K562 (cell line): ENCODE measurements at regions not wholly inside any gene's neighbourhood (a gene's known extent, or its start where the extent isn't known, plus 50 kb on each side); places are given as distances from the start of the nearest gene placed in this dataset.
A peak's percentile ranks its signal among the peaks of the same experiment; 100 is the strongest.
"Not testable (repeated sequence)": the region's sequence is repeated elsewhere in the genome, so short reads cannot be mapped to it uniquely, and the experiment has no call there.

Experiments
- ATAC-seq: fragments of 200-7000 bp; cut with Tn5 transposase; 3 replicates; pipeline ENCODE4 v1.9.1; 2020; ENCODE audit warnings: moderate library complexity
- BruUV-seq: library from RNA; stranded (reverse); fragments of 400-500 nt; replicated peaks from 2 replicates; lab custom pipeline; 2021; lab: Mats Ljungman, UMichigan
- CTCF ChIA-PET: fragments of 300-600 bp; formaldehyde crosslinking; extraction: SDS; loops from one replicate; lab custom pipeline; 2021; ENCODE audit warnings: low intra/inter-chr PET ratio; lab: Yijun Ruan, JAX
- POLR2A ChIA-PET: fragments of 300-600, 350-650 bp; sonication (Branson Sonifier 250); formaldehyde crosslinking; extraction: SDS; loops from one replicate; lab custom pipeline; 2021; ENCODE audit warnings: antibody characterized with exemption, inconsistent platforms; lab: Yijun Ruan, JAX
- DNase-seq, 4 experiments: peaks; one replicate each; pipeline versions ENCODE4 v3.0.0 to v3.0.0-alpha.2; 2011 to 2018; ENCODE audit warnings: low spot score in 3 of 4, mixed read lengths in 3 of 4; ENCODE audit errors: extremely low read depth in 1 of 4
- FAIRE-seq: peaks from 2 replicates; lab custom pipeline; 2011; peaks lifted over from hg19 to GRCh38; lab: Jason Lieb, UNC
- H2AFZ ChIP-seq: 2 replicates; pipeline ENCODE4 v1.6.0; 2011; ENCODE audit warnings: low read depth, low read length, control low read depth, inconsistent platforms
- H3K27ac ChIP-seq: fragments of 200-600 bp; 3 replicates; pipeline ENCODE4 v1.8.0; 2011; ENCODE audit warnings: low read depth, mild to moderate bottlenecking, control low read depth, inconsistent platforms, low read length, moderate library complexity, mixed read lengths; ENCODE audit errors: extremely low read depth
- H3K27me3 ChIP-seq, 2 experiments: fragments of 300-600 bp in 1 of 2; 2 replicates in 1 of 2; 3 replicates in 1 of 2; pipeline versions ENCODE4 v1.6.0 to v1.8.0; 2011; ENCODE audit warnings: inconsistent platforms in 2 of 2, low read length in 2 of 2, mild to moderate bottlenecking in 1 of 2, mixed read lengths in 1 of 2, moderate library complexity in 1 of 2; ENCODE audit not compliant: control insufficient read depth in 2 of 2, insufficient read depth in 2 of 2
- H3K36me3 ChIP-seq: fragments of 300-600 bp; 3 replicates; pipeline ENCODE4 v1.8.0; 2011; ENCODE audit warnings: mild to moderate bottlenecking, low read length, inconsistent platforms; ENCODE audit not compliant: control insufficient read depth, insufficient read depth
- H3K4me1 ChIP-seq, 2 experiments: fragments of 200-600 bp in 1 of 2; replicated peaks in 1 of 2; 2 replicates in 1 of 2; 3 replicates in 1 of 2; pipeline versions ENCODE4 v1.5.1 to v1.8.0; 2011; ENCODE audit warnings: inconsistent platforms in 2 of 2, low read length in 2 of 2, mild to moderate bottlenecking in 1 of 2, mixed read lengths in 1 of 2, moderate library complexity in 1 of 2; ENCODE audit not compliant: control insufficient read depth in 2 of 2, insufficient read depth in 2 of 2
- H3K4me2 ChIP-seq: 2 replicates; pipeline ENCODE4 v1.6.1; 2011; ENCODE audit warnings: low read length, control low read depth, inconsistent platforms, mixed read lengths; ENCODE audit not compliant: insufficient read depth
- H3K4me3 ChIP-seq: fragments of 200-600 bp; sonication (generic), shearing (Covaris generic); 2 replicates; pipeline ENCODE4 v1.5.1; 2016; ENCODE audit warnings: control low read depth, inconsistent platforms
- H3K79me2 ChIP-seq: fragments of 200-600 bp; 3 replicates; pipeline ENCODE4 v1.8.0; 2011; ENCODE audit warnings: low read length, inconsistent platforms; ENCODE audit not compliant: control insufficient read depth, insufficient read depth
- H3K9ac ChIP-seq, 2 experiments: 2 replicates each; pipeline versions ENCODE4 v1.6.0 to v1.6.1; 2011; ENCODE audit warnings: low read depth in 2 of 2, low read length in 2 of 2, control low read depth in 1 of 2, inconsistent platforms in 1 of 2, mild to moderate bottlenecking in 1 of 2, mixed read lengths in 1 of 2; ENCODE audit not compliant: insufficient read depth in 1 of 2
- H3K9me1 ChIP-seq: one replicate; pipeline ENCODE4 v1.6.0; 2011; ENCODE audit warnings: inconsistent platforms, mild to moderate bottlenecking, low read length, moderate library complexity; ENCODE audit not compliant: control insufficient read depth, insufficient read depth
- H3K9me3 ChIP-seq: replicated peaks from 2 replicates; pipeline ENCODE4 v1.5.1; 2011; ENCODE audit warnings: low read depth, low read length, inconsistent platforms; ENCODE audit not compliant: control insufficient read depth, insufficient read depth
- H4K20me1 ChIP-seq: replicated peaks from 2 replicates; pipeline ENCODE4 v1.6.1; 2011; ENCODE audit warnings: low read length, inconsistent platforms, mixed read lengths; ENCODE audit not compliant: control insufficient read depth, insufficient read depth
- LARP7 ChIP-seq: fragments of 450-650 bp; IDR thresholded peaks from 2 replicates; pipeline ENCODE4 v1.6.1; 2016
- POLR3G ChIP-seq: IDR thresholded peaks from 2 replicates; pipeline ENCODE4 v1.6.1; 2011; ENCODE audit not compliant: insufficient read length, insufficient replicate concordance; ENCODE audit errors: extremely low read depth
- RBM15 ChIP-seq: fragments of 200-400 bp; formaldehyde crosslinking; IDR thresholded peaks from 2 replicates; pipeline ENCODE4 v1.6.1; 2018; ENCODE audit warnings: mild to moderate bottlenecking, low read length, moderate library complexity; ENCODE audit not compliant: insufficient read depth
- TBP ChIP-seq: optimal IDR thresholded peaks from 2 replicates; pipeline ENCODE3; 2011; ENCODE audit warnings: low read depth, low read length, improper control_type of control experiment
- WGBS: fragments of 100-300 bp; shearing (Covaris generic); methylation state at CpG from one replicate; pipeline ENCODE4 v1.1.6; 2016; ENCODE audit warnings: low coverage, mixed read lengths; ENCODE audit not compliant: insufficient coverage; ENCODE audit errors: missing lambda C conversion rate; 5-methylcytosine and 5-hydroxymethylcytosine counted together
- in situ Hi-C: fragments of 300-500 bp; cut with MboI; formaldehyde crosslinking; loops from 4 replicates; pipeline ENCODE4 v1.15.0; 2018; ENCODE audit warnings: inconsistent platforms, mixed read lengths
- intact Hi-C: fragments of 100-400 bp; cut with micrococcal nuclease; formaldehyde crosslinking; loops from 2 replicates; pipeline ENCODE4 v1.14.2; 2022
- TF ChIP-seq, protein P1 (sequence below): fragments of 450-650 bp; formaldehyde crosslinking; IDR thresholded peaks from 2 replicates; pipeline ENCODE4 v1.4.0; 2022; ENCODE audit warnings: missing genetic modification characterization

- POLR2A ChIA-PET, result interaction anchor here (0.6 kb wide), 1 partner anchor 1353 kb away, joined by 3 read pairs; no protein-coding TSS in a partner anchor
- 0% methylated on average over 1 of the region's 1 CpG for WGBS
- Histone ChIP-seq H3K9me3 (no peaks in the 10 kb centered on the region), H3K4me2 (no peak overlapping the region), H3K27ac (no peak overlapping the region), H3K79me2 (no peaks in the 10 kb centered on the region), H3K27me3 (peaks cover 0 to 4% of the 10 kb centered on the region in 2 experiments; a peak in 1 of 5 replicates), H4K20me1 (no peaks in the 10 kb centered on the region), H3K4me3 (no peak overlapping the region), H3K9me1 (no peaks in the 10 kb centered on the region)
- in situ Hi-C loops, result no loop called here
- intact Hi-C loops, result no loop called here
- BruUV-seq, result no TSS peak
- no peak for ATAC-seq
- TF ChIP-seq RBM15 (no peak), TBP (no peak), POLR3G (no peak), LARP7 (no peak)
- TF ChIP-seq, protein P1, sequence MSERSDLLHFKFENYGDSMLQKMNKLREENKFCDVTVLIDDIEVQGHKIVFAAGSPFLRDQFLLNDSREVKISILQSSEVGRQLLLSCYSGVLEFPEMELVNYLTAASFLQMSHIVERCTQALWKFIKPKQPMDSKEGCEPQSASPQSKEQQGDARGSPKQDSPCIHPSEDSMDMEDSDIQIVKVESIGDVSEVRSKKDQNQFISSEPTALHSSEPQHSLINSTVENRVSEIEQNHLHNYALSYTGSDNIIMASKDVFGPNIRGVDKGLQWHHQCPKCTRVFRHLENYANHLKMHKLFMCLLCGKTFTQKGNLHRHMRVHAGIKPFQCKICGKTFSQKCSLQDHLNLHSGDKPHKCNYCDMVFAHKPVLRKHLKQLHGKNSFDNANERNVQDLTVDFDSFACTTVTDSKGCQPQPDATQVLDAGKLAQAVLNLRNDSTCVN (CRISPR knock-in tag), result no peak
- TF ChIP-seq, all 486 proteins: peak for 0
- Histone ChIP-seq H3K4me1 (no peaks in the 10 kb centered on the region), H2AFZ (no peak overlapping the region), H3K9ac (no peak overlapping the region), H3K36me3 (no peaks in the 10 kb centered on the region)
- FAIRE-seq, result no peak
- peak in 1 of 4 experiments; percentile 1 for DNase-seq
- CTCF ChIA-PET, result no interaction called here
Observed at GRCh38 chr2:109715313-109715805, 78.7 kb upstream of the RGPD5 start.

DNA sequence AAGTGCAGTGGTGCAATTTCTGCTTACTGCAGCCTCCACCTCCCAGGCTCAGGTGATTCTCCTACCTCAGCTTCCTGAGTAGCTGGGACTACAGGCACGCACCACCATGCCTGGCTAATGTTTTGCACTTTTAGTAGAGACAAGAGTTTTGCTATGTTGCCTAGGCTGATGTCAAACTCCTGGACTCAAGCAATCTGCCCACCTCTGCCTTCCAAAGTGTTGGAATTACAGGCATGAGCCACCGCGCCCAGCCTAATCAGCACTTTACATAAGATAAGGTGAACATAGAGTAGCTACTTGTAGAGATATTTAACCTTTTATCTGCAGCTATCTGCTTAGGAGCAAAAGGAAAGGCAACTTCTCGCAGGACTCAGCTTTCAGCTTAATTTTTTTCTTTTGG, 77.5 kb upstream of the RGPD5 start:
- in situ Hi-C loops, CTCF ChIA-PET: not testable (repeated sequence)

More for the DNA sequence above, 77.5 kb upstream of the RGPD5 start:
- H3K27me3 ChIP-seq, H3K4me2 ChIP-seq, FAIRE-seq, H4K20me1 ChIP-seq, H3K36me3 ChIP-seq, DNase-seq, H3K9me1 ChIP-seq, intact Hi-C loops, BruUV-seq, H3K79me2 ChIP-seq, H3K4me1 ChIP-seq, ATAC-seq, H3K27ac ChIP-seq, H2AFZ ChIP-seq, H3K4me3 ChIP-seq, H3K9ac ChIP-seq, POLR2A ChIA-PET, H3K9me3 ChIP-seq: not testable (repeated sequence)
- 3% methylated on average over 4 of the region's 4 CpGs for WGBS
